ENCODE measurements at regions not wholly inside any gene's neighbourhood (a gene's known extent, or its start where the extent isn't known, plus 50 kb on each side); places are given as distances from the start of the nearest gene placed in this dataset.
"Not testable (repeated sequence)": the region's sequence is repeated elsewhere in the genome, so short reads cannot be mapped to it uniquely, and the experiment has no call there.

- no peak for DNase-seq
These were observed 810.4 kb downstream of the TRAM1L1 start for GRCh38 chr4:116275006-116275405.

GRCh38 chr4:116272336-116272735 is 813.0 kb downstream of the TRAM1L1 start:
- no peak for DNase-seq

GRCh38 chr4:116260931-116261330 is 824.4 kb downstream of the TRAM1L1 start:
- not testable (repeated sequence) for DNase-seq

GRCh38 chr4:116244771-116245170 is 840.6 kb downstream of the TRAM1L1 start:
- DNase-seq = no peak

- no peak for DNase-seq
These were observed 841.9 kb downstream of the TRAM1L1 start for GRCh38 chr4:116243431-116243830.

- no peak for DNase-seq
These were observed 851.4 kb downstream of the TRAM1L1 start for GRCh38 chr4:116233971-116234370.

- not testable (repeated sequence) for DNase-seq
These were observed 853.4 kb downstream of the TRAM1L1 start for GRCh38 chr4:116231999-116232398.

- no peak for DNase-seq
These were observed 856.0 kb downstream of the TRAM1L1 start for GRCh38 chr4:116229420-116229819.

GRCh38 chr4:116223040-116223732 is 862.2 kb downstream of the TRAM1L1 start:
- no peak for DNase-seq

GRCh38 chr4:116217781-116218180 is 867.6 kb downstream of the TRAM1L1 start:
- no peak for DNase-seq

- no peak for DNase-seq
These were observed 869.8 kb downstream of the TRAM1L1 start for GRCh38 chr4:116215622-116216021.

- DNase-seq = no peak
These were observed 882.9 kb downstream of the TRAM1L1 start for GRCh38 chr4:116202524-116202923.

- no peak for DNase-seq
These were observed 888.0 kb downstream of the TRAM1L1 start for GRCh38 chr4:116197317-116197809.

GRCh38 chr4:116183241-116183640 is 902.1 kb downstream of the TRAM1L1 start:
- no peak for DNase-seq

GRCh38 chr4:116180157-116180601 is 905.2 kb downstream of the TRAM1L1 start:
- DNase-seq = no peak

GRCh38 chr4:116151371-116151770 is 934.0 kb downstream of the TRAM1L1 start:
- DNase-seq = not testable (repeated sequence)

GRCh38 chr4:116150152-116150551 is 935.2 kb downstream of the TRAM1L1 start:
- no peak for DNase-seq

GRCh38 chr4:116143198-116143597 is 942.2 kb downstream of the TRAM1L1 start:
- no peak for DNase-seq

GRCh38 chr4:116132946-116133345 is 952.4 kb downstream of the TRAM1L1 start:
- no peak for DNase-seq

GRCh38 chr4:116126794-116127193 is 958.6 kb downstream of the TRAM1L1 start:
- no peak for DNase-seq

GRCh38 chr4:116122124-116122523 is 963.3 kb downstream of the TRAM1L1 start:
- DNase-seq = no peak

GRCh38 chr4:116118221-116118620 is 967.2 kb downstream of the TRAM1L1 start:
- no peak for DNase-seq

- DNase-seq = not testable (repeated sequence)
These were observed 972.5 kb downstream of the TRAM1L1 start for GRCh38 chr4:116112861-116113260.

GRCh38 chr4:116110713-116111112 is 974.7 kb downstream of the TRAM1L1 start:
- no peak for DNase-seq

GRCh38 chr4:116108606-116109005 is 976.8 kb downstream of the TRAM1L1 start:
- no peak for DNase-seq

Measured in activated CD4-positive, alpha-beta T cell treated with anti-CD3 and anti-CD28 coated beads, Interleukin-2, amount 50 U/mL, for 48 hours (primary cell).